Calu3 (cell line): ENCODE measurements at regions not wholly inside any gene's neighbourhood (a gene's known extent, or its start where the extent isn't known, plus 50 kb on each side); places are given as distances from the start of the nearest gene placed in this dataset.

ENCODE experiments used
- BruUV-seq: library from RNA; stranded (reverse); fragments of 400-500 nt; replicated peaks from 2 replicates; lab custom pipeline; 2021; lab: Mats Ljungman, UMichigan
- CTCF ChIA-PET: fragments of 300-600 bp; sonication (Branson Sonifier 250); formaldehyde crosslinking; loops from one replicate; lab custom pipeline; 2022; ENCODE audit warnings: antibody characterized with exemption; lab: Charles Lee
- DNase-seq: peaks from one replicate; pipeline ENCODE4 v3.0.0; 2022
- H3K27ac Mint-ChIP-seq: one replicate; pipeline ENCODE4 v1.8.0; 2022; ENCODE audit warnings: mixed read lengths; ENCODE audit not compliant: unreplicated experiment
- H3K27me3 Mint-ChIP-seq: one replicate; pipeline ENCODE4 v1.8.0; 2022; ENCODE audit warnings: mixed read lengths; ENCODE audit not compliant: unreplicated experiment
- H3K36me3 Mint-ChIP-seq: one replicate; pipeline ENCODE4 v1.8.0; 2022; ENCODE audit warnings: mild to moderate bottlenecking, moderate library complexity, mixed read lengths; ENCODE audit not compliant: insufficient read depth, unreplicated experiment
- H3K4me1 Mint-ChIP-seq: one replicate; pipeline ENCODE4 v1.8.0; 2022; ENCODE audit warnings: mild to moderate bottlenecking, low read depth, mixed read lengths; ENCODE audit not compliant: unreplicated experiment
- H3K4me3 Mint-ChIP-seq: one replicate; pipeline ENCODE4 v1.8.0; 2022; ENCODE audit warnings: mild to moderate bottlenecking, low read depth, moderate library complexity, mixed read lengths; ENCODE audit not compliant: unreplicated experiment
- H3K9me3 Mint-ChIP-seq: one replicate; pipeline ENCODE4 v1.8.0; 2022; ENCODE audit warnings: low read depth, mixed read lengths; ENCODE audit not compliant: unreplicated experiment
- intact Hi-C: fragments of 100-400 bp; cut with micrococcal nuclease; formaldehyde crosslinking; loops from one replicate; pipeline ENCODE4 v1.10.0; 2022; ENCODE audit not compliant: unreplicated experiment
- TF ChIP-seq, protein P1 (sequence below): fragments of 200-600 bp; IDR thresholded peaks from one replicate; pipeline ENCODE4 v1.8.0; 2022; ENCODE audit warnings: antibody characterized with exemption; ENCODE audit not compliant: unreplicated experiment

DNA sequence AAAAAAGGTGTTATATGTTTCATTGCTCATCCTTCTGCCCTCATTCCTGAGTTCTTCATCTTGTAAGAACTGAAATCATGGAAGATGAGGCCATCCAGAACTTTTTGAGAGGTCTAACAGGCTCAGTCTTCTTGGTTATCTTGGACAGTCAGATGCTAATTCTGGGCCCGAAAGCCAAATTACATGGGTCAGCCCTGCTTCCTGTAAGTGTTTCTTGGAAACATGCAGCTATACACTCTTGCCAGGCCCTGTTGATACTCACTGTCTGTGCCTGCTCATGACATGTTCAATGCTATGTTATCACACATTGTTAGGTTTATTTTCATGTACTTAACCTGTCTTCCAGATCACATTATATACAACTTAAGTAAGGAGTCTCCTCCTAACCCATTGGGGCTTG lies 542.5 kb downstream of the NUF2 start:
- CTCF ChIA-PET, result no interaction called here
- peaks cover 11% of the 10 kb centered on the region for H3K9me3 Mint-ChIP-seq

DNA sequence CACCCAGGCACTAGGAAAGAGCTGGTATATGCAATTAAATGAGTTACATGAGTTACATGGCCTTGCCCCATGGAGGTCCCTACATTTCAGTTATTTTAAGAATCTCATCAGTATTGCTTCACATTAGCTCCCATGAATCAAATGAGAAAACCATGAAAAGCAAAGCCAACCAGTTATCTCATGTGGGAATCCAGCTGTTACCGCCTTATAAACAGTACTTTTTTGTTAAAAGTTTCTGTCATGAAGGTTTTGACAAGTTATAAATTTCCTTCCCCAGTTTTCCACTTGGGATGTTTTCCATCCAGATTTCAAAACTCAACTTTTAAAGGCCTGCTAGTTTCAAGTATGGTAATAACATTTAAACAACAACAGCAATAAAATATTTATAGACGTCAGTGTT lies 544.8 kb downstream of the NUF2 start:
- CTCF ChIA-PET, result no interaction called here
- TF ChIP-seq, protein P1, sequence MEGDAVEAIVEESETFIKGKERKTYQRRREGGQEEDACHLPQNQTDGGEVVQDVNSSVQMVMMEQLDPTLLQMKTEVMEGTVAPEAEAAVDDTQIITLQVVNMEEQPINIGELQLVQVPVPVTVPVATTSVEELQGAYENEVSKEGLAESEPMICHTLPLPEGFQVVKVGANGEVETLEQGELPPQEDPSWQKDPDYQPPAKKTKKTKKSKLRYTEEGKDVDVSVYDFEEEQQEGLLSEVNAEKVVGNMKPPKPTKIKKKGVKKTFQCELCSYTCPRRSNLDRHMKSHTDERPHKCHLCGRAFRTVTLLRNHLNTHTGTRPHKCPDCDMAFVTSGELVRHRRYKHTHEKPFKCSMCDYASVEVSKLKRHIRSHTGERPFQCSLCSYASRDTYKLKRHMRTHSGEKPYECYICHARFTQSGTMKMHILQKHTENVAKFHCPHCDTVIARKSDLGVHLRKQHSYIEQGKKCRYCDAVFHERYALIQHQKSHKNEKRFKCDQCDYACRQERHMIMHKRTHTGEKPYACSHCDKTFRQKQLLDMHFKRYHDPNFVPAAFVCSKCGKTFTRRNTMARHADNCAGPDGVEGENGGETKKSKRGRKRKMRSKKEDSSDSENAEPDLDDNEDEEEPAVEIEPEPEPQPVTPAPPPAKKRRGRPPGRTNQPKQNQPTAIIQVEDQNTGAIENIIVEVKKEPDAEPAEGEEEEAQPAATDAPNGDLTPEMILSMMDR, result no peak
- Mint-ChIP-seq H3K9me3 (peaks cover 11% of the 10 kb centered on the region), H3K27me3 (no peaks in the 10 kb centered on the region), H3K4me1 (no peaks in the 10 kb centered on the region), H3K36me3 (no peaks in the 10 kb centered on the region), H3K27ac (no peak overlapping the region), H3K4me3 (no peak overlapping the region)
- DNase-seq, result no peak
- BruUV-seq, result no TSS peak
- intact Hi-C loops, result no loop called here

More for the DNA sequence above, 542.5 kb downstream of the NUF2 start:
- TF ChIP-seq, protein P1, result no peak
- H3K36me3 Mint-ChIP-seq, result no peaks in the 10 kb centered on the region
- no peaks in the 10 kb centered on the region for H3K27me3 Mint-ChIP-seq
- BruUV-seq, result no TSS peak
- DNase-seq, result no peak
- intact Hi-C loops, result no loop called here
- H3K4me3 Mint-ChIP-seq, result no peak overlapping the region
- H3K4me1 Mint-ChIP-seq, result no peaks in the 10 kb centered on the region
- H3K27ac Mint-ChIP-seq, result no peak overlapping the region

- no peaks in the 10 kb centered on the region for H3K36me3 Mint-ChIP-seq
- TF ChIP-seq, protein P1, result no peak
- CTCF ChIA-PET, result no interaction called here
- DNase-seq, result no peak
- peaks cover 8% of the 10 kb centered on the region for H3K4me1 Mint-ChIP-seq
- H3K9me3 Mint-ChIP-seq, result peaks cover 14% of the 10 kb centered on the region
- H3K27me3 Mint-ChIP-seq, result no peaks in the 10 kb centered on the region
- BruUV-seq, result no TSS peak
- H3K4me3 Mint-ChIP-seq, result no peak overlapping the region
- no peak overlapping the region for H3K27ac Mint-ChIP-seq
- intact Hi-C loops, result no loop called here
Measured at GRCh38 chr1:163870666-163871065, 548.9 kb downstream of the NUF2 start.

GRCh38 chr1:163872067-163872466 lies 550.3 kb downstream of the NUF2 start:
- TF ChIP-seq, protein P1, result no peak
- H3K27me3 Mint-ChIP-seq, result no peaks in the 10 kb centered on the region
- H3K4me3 Mint-ChIP-seq, result no peak overlapping the region
- intact Hi-C loops, result no loop called here
- H3K4me1 Mint-ChIP-seq, result peaks cover 9% of the 10 kb centered on the region
- CTCF ChIA-PET, result no interaction called here
- H3K27ac Mint-ChIP-seq, result no peak overlapping the region
- no TSS peak for BruUV-seq
- peaks cover 14% of the 10 kb centered on the region for H3K9me3 Mint-ChIP-seq
- no peak for DNase-seq
- H3K36me3 Mint-ChIP-seq, result no peaks in the 10 kb centered on the region
